NCI-H526 treated with DMSO at 0.1 percent for 48 hours (cell line): ENCODE measurements at regions not wholly inside any gene's neighbourhood (a gene's known extent, or its start where the extent isn't known, plus 50 kb on each side); places are given as distances from the start of the nearest gene placed in this dataset.
"Not testable (repeated sequence)": the region's sequence is repeated elsewhere in the genome, so short reads cannot be mapped to it uniquely, and the experiment has no call there.

Source experiments
- DNase-seq: peaks from one replicate; lab custom pipeline; 2025; lab: John Stamatoyannopoulos, UW

- DNase-seq, result no peak
Measured at GRCh38 chr12:11446372-11446771, 51.0 kb upstream of the PRB2 start.

GRCh38 chr12:11457996-11458645, 62.8 kb upstream of the PRB2 start:
- DNase-seq, result no peak

- no peak for DNase-seq
Measured at GRCh38 chr12:11460343-11461023, 65.1 kb upstream of the PRB2 start.

- no peak for DNase-seq
Measured at GRCh38 chr12:11461433-11461832, 66.1 kb upstream of the PRB2 start.

- no peak for DNase-seq
Measured at GRCh38 chr12:11477110-11477509, 81.7 kb upstream of the PRB2 start.

GRCh38 chr12:11482955-11483354, 87.6 kb upstream of the PRB2 start:
- no peak for DNase-seq

GRCh38 chr12:11486623-11487444, 91.5 kb upstream of the PRB2 start:
- DNase-seq, result peak; percentile 70

- no peak for DNase-seq
Measured at GRCh38 chr12:11496157-11496851, 100.9 kb upstream of the PRB2 start.

GRCh38 chr12:11497438-11497837, 102.1 kb upstream of the PRB2 start:
- no peak for DNase-seq

GRCh38 chr12:11497995-11498394, 102.6 kb upstream of the PRB2 start:
- peak; percentile 22 for DNase-seq

- DNase-seq, result not testable (repeated sequence)
Measured at GRCh38 chr12:11498574-11498973, 103.2 kb upstream of the PRB2 start.

GRCh38 chr12:11499806-11500187, 104.4 kb upstream of the PRB2 start:
- DNase-seq, result peak; percentile 59

- peak; percentile 59 for DNase-seq
Measured at GRCh38 chr12:11500188-11500860, 105.0 kb upstream of the PRB2 start.

GRCh38 chr12:11500861-11501230, 105.5 kb upstream of the PRB2 start:
- DNase-seq, result no peak

- DNase-seq, result no peak
Measured at GRCh38 chr12:11508699-11509098, 113.3 kb upstream of the PRB2 start.

GRCh38 chr12:11509326-11509725, 114.0 kb upstream of the PRB2 start:
- DNase-seq, result no peak

GRCh38 chr12:11510671-11511070, 115.3 kb upstream of the PRB2 start:
- DNase-seq, result no peak

- DNase-seq, result no peak
Measured at GRCh38 chr12:11513288-11513687, 117.9 kb upstream of the PRB2 start.

- DNase-seq, result no peak
Measured at GRCh38 chr12:11517080-11517479, 121.7 kb upstream of the PRB2 start.

GRCh38 chr12:11524446-11524845, 125.0 kb upstream of the ETV6 start:
- DNase-seq, result no peak

- DNase-seq, result no peak
Measured at GRCh38 chr12:11534064-11534463, 115.4 kb upstream of the ETV6 start.

GRCh38 chr12:11535127-11535526, 114.3 kb upstream of the ETV6 start:
- no peak for DNase-seq
